Hematopoietic multipotent progenitor cell treated with erythropoietin and hydrocortisone succinate and interleukin-3 and kit ligand, for 6 days (in vitro differentiated cells): ENCODE measurements at regions not wholly inside any gene's neighbourhood (a gene's known extent, or its start where the extent isn't known, plus 50 kb on each side); places are given as distances from the start of the nearest gene placed in this dataset.

Experiments
- DNase-seq: peaks from one replicate; pipeline ENCODE4 v3.0.0-alpha.2; 2015

DNA sequence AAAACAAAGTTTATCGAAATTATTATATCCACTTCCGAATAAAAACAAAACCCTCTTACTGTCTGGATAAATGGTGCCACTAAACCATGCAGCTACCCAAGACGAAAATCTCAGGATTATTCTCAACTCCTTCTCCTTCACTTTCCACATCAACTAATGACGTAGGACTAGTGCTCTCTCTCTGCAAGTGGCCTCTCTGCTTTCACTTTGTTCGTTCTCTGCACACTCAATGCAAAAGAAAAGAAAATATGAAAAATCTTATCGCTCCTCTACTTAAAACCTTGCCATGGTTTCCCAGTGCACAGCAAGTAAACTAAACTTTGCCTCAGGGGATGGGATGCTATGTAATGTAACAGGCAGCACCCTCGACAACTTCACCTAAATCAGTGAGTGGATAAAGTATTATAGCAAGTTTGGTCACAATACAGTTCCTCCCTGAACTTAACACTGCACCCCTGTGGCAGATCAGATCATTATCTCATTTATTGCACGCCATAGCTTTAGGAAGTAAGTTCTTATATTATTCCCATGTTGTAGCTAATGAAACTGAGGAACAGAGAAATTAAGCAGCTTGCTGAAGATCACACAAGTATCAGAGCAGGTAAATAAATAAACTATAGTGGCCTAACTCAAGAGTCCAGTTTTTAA is 262.7 kb upstream of the GADL1 start:
- peak; percentile 13 for DNase-seq

DNA sequence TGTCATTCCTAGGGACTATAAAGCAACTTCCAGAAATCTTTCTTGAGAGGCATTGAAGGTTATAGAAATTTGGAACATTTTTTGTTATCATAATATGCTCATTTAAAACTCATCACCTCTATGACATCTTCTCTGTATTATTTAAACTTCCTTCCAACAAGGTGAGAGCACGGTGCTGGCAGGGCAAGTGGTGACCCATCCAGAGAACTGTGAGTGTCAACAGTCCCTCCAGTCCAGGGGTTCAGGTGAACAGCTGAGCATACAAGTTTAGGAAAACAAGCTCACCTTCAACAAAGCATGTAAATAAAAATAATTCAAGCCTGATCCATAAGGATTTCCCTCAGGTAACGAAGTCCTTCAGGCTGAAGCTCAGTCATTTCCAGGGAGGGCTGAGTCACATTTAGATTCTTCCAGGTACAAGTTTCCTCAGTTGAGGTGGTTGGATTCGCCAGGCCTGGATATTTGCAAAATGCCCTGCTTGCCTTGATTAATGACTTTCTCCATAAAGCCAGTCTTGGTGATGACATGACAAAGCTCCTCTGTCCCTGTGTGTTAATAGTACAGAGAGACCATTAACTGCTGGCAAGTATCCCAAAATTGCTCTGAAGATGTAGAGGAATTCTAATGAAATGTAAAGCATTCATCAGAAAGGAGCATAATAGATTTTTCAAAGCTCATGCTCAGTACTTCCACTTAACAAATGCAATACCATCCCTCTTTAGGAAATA is 263.6 kb upstream of the GADL1 start:
- no peak for DNase-seq

DNA sequence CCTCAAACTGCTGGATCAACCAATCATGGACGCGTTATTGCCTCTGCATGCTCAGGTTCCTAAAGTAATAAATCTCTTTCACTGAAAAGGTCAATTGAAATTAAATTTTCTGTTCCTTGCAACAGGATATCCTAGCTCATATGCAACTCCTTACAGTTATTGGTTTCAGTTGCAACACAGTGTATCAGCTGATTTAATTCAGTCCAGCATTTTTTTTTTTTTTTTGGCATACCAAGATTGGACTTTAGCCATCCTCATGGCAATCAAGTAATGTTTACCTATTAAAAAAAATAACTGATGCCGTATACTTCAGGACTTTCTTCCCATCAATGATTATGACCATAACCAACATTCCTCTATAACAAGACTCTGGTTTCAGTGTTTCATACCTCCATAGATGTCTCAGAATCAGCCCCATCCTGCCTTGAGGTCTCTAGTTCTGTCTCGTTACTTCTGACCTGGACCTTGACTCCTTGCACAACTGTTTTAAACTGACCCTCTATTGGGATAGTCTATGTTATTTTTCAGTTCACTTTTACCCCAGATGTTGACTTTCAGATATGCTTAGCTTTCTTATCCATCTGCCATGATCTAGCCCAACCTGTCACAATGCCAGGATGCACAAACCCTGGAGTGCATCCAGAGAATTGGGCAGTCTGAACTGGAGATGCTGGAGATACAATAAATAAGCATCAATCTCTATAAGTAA is 265.0 kb upstream of the GADL1 start:
- DNase-seq: no peak

DNA sequence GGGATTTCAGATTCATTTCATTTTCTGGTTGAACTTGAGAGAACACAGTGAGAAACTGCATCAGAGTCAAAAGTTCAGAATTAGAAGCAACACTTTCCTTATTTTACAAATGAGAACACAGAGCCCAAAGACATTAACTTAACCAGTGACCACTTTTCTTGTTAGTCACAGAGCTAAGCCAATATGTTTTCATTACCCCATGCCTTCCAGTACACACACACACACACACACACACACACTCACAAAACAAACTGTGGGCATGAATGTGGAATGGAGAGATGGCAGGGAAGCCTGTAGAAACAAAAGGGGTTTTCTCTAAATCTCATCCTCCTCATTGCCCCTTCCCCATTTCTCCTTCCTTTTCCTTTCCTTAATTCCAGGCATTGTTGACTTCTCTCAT is 267.4 kb upstream of the GADL1 start:
- no peak for DNase-seq

DNA sequence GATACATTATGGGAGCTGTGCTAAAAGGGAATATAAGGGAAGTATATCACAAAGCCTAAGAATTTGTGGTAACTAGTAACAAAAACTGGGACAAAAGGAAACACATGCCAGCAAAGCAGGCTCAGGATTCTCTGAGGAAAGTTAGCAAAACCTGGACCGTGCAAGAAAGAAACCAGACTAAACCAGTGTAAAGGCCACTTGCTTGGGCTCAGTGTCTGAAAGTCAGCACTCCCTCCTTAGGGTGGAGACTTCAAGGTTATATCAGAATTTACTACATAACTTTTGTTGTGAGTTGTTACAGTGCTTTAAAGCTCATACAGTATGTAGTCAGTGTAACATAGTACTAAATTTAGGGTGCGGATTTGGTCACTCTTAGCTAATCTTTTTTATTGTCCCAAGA is 269.9 kb upstream of the GADL1 start:
- DNase-seq: no peak

- no peak for DNase-seq
Observed at GRCh38 chr3:31165399-31165860, 271.0 kb upstream of the GADL1 start.

- no peak for DNase-seq
Observed at GRCh38 chr3:31166249-31166885, 271.9 kb upstream of the GADL1 start.

GRCh38 chr3:31167666-31168065 is 273.2 kb upstream of the GADL1 start:
- DNase-seq: no peak

GRCh38 chr3:31170932-31171670 is 276.6 kb upstream of the GADL1 start:
- DNase-seq: no peak

DNA sequence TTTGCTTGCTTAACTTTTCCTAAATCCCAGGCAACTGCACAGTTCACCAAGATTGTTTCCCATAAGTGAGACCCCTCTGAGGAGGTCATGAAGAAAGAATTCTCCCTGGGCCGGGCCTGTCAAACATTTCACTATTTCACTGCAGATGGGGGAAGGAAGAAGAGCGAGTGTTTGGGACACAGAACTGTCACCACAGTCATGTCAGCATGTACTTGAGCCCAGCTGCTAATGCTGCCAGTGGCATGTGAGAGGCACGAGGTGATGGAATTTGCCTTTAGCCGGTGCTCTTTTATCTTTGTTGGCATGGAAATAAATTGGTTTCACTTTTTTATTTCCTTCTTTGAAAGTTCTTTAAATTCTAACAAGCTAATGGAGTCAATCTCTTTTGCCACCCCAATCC is 277.9 kb upstream of the GADL1 start:
- no peak for DNase-seq

DNA sequence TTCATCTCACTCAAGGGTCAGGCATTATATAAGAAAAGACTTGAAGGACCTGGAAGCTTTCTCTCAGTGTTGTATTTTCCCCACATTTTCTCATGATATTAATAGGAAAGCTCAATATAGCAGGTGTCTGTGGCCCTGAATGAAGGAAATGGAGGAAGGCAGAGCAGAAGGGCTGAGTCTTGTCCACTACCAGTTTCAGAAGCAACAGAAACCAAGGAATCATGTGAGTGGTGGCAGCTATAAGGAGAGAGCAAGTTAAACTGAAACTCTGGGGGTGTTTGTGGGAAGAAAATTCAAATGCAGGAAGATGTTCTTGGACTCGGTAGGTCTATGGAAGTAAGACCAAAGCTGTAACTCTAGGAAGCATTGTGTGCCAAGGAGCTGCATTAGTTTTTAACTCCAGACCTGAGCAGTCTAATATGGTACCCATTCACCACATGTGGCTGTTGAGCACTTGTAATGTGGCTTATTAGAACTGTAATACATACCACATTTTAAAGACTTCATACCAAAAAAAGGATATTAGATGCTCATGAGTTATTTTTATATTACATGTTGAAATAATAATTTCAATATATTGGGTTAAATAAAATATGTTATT is 278.8 kb upstream of the GADL1 start:
- no peak for DNase-seq

DNA sequence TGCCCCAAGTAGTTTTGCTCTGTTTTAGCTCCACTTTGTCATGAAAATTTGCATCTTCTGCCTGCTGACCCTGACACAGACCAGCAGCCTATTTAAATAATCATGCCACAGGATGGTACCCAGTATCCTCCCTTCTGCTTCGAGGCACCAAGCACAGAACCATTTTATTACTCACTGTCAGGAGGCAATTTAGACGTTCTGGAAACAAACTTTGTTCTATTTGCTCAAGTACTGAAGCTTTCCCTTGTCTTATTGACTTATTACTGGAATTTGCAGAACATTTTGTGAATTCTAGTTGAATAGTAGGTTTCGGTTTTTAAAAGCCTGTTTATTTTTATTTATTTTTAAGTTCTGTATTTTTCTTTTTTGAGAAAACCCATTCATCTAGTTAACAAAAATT is 279.6 kb upstream of the GADL1 start:
- no peak for DNase-seq

GRCh38 chr3:31176045-31176444 is 281.6 kb upstream of the GADL1 start:
- no peak for DNase-seq

GRCh38 chr3:31178467-31178866 is 284.0 kb upstream of the GADL1 start:
- DNase-seq: peak; percentile 20

GRCh38 chr3:31179768-31180167 is 285.3 kb upstream of the GADL1 start:
- no peak for DNase-seq

- DNase-seq: no peak
Observed at GRCh38 chr3:31180274-31180673, 285.8 kb upstream of the GADL1 start.

DNA sequence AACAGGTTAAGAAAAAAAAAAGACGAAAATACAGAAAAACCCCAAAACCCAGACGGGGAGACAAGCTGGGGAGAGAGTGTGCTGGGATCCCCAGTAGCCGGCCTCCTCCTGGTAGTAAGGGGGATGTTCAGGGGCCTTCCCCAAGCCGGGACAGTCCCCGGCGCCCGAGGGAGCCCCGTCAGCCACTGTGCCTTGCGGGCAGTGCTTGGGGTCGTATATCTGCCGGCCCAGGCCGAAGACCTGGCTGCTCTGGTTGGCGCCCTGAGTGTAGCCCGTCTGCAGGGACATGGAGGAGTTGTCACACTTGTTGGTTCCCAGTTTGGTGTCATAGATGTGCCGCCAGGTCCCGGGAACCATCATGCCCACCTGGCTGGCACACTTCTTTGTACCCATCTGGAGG is 287.2 kb upstream of the GADL1 start:
- DNase-seq: no peak

DNA sequence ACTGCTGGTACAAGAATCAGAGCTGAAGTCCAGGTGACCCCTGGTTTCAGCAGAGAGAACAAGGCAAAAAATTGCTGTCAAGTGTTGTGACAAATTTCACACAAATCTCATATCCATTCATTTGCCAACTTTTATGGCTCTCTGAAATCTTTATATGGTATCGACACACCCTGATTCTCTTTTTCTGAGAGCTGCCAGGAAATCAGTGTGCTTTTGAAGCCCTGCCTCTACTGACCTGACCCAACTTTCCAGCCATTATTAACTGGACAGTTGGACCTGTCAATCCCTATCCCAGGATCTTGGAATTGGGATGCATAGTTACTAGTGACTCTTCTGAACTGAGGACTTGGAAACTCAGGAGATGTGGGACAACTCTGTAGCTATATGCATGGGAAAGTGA is 288.2 kb upstream of the GADL1 start:
- DNase-seq: no peak

GRCh38 chr3:31184261-31185061 is 290.0 kb upstream of the GADL1 start:
- no peak for DNase-seq

- no peak for DNase-seq
Observed at GRCh38 chr3:31185062-31185357, 290.5 kb upstream of the GADL1 start.

- no peak for DNase-seq
Observed at GRCh38 chr3:31186041-31186440, 291.6 kb upstream of the GADL1 start.

DNA sequence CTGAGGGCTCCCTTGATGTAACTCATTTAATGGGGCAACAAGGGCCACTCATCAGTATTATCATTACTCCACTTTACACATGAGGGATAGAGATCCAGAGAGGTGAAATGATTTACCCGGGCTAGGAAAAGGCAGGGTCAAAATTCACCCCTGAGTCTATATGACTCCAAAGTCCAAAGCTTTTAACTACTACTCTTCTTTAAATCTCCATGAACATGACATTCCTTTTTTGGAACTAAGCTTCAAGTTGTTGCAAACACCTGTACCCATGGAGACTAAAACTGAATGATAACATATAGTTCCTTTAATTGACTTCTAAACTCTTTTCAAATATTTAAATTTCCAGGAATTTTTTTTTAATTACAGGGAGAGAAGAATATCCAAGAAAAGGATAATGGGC is 292.9 kb upstream of the GADL1 start:
- no peak for DNase-seq
